ENCODE measurements at regions not wholly inside any gene's neighbourhood (a gene's known extent, or its start where the extent isn't known, plus 50 kb on each side); places are given as distances from the start of the nearest gene placed in this dataset.

GRCh38 chrX:110425222-110426154 lies 66.8 kb downstream of the RTL9 start:
- no peak for TF ChIP-seq POLR2A (IDR thresholded peaks at IDR 0.05)
- TF ChIP-seq, protein P1, sequence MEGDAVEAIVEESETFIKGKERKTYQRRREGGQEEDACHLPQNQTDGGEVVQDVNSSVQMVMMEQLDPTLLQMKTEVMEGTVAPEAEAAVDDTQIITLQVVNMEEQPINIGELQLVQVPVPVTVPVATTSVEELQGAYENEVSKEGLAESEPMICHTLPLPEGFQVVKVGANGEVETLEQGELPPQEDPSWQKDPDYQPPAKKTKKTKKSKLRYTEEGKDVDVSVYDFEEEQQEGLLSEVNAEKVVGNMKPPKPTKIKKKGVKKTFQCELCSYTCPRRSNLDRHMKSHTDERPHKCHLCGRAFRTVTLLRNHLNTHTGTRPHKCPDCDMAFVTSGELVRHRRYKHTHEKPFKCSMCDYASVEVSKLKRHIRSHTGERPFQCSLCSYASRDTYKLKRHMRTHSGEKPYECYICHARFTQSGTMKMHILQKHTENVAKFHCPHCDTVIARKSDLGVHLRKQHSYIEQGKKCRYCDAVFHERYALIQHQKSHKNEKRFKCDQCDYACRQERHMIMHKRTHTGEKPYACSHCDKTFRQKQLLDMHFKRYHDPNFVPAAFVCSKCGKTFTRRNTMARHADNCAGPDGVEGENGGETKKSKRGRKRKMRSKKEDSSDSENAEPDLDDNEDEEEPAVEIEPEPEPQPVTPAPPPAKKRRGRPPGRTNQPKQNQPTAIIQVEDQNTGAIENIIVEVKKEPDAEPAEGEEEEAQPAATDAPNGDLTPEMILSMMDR (IDR thresholded peaks at IDR 0.05) = no peak

Measured in adrenal gland (tissue), 5 donors.